ENCODE measurements at regions not wholly inside any gene's neighbourhood (a gene's known extent, or its start where the extent isn't known, plus 50 kb on each side); places are given as distances from the start of the nearest gene placed in this dataset.

GRCh38 chr18:39935598-39935997 is 2019.4 kb upstream of the PIK3C3 start:
- TF ChIP-seq, protein P1, sequence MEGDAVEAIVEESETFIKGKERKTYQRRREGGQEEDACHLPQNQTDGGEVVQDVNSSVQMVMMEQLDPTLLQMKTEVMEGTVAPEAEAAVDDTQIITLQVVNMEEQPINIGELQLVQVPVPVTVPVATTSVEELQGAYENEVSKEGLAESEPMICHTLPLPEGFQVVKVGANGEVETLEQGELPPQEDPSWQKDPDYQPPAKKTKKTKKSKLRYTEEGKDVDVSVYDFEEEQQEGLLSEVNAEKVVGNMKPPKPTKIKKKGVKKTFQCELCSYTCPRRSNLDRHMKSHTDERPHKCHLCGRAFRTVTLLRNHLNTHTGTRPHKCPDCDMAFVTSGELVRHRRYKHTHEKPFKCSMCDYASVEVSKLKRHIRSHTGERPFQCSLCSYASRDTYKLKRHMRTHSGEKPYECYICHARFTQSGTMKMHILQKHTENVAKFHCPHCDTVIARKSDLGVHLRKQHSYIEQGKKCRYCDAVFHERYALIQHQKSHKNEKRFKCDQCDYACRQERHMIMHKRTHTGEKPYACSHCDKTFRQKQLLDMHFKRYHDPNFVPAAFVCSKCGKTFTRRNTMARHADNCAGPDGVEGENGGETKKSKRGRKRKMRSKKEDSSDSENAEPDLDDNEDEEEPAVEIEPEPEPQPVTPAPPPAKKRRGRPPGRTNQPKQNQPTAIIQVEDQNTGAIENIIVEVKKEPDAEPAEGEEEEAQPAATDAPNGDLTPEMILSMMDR (IDR thresholded peaks at IDR 0.05): no peak
- no peak for TF ChIP-seq POLR2A (IDR thresholded peaks at IDR 0.05)

Measured in Peyer's patch (tissue), 4 donors.